ENCODE measurements at regions not wholly inside any gene's neighbourhood (a gene's known extent, or its start where the extent isn't known, plus 50 kb on each side); places are given as distances from the start of the nearest gene placed in this dataset.

DNA sequence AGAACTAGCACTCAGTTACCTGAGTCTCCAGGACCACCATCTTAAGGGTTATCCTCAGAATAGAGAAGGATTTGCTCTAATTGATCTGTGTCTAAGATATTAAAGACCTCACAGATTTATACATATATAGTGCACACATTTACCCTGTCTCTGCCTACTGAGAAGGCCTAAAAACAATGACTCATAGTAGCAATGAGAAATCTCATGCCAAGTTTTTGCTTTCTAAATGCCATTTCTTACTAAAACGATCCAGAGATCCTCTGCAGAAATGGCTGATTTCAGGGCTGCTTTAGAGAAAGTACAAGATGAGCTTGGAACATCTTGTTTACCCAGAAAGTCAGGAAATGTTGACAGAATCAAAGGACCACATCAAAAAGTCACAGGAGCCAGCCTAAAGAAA lies 79.1 kb upstream of the INPP4B start:
- Histone ChIP-seq H3K27ac (ENCODE audit: low read depth in 2 of 2, low read length in 1 of 2) (no peak overlapping the region), H3K4me1 (ENCODE audit: control insufficient read depth in 2 of 2, insufficient read depth in 2 of 2, low read length in 1 of 2) (no peaks in the 10 kb centered on the region), H3K4me3 (ENCODE audit: low read depth in 1 of 2, low read length in 2 of 2) (no peak overlapping the region), H3K27me3 (ENCODE audit: control insufficient read depth in 1 of 2, insufficient read depth in 2 of 2, low read length in 2 of 2) (no peaks in the 10 kb centered on the region), H3K9me3 (ENCODE audit: control insufficient read depth in 2 of 2, insufficient read depth in 1 of 2, low read depth in 1 of 2, low read length in 1 of 2) (no peaks in the 10 kb centered on the region), H3K36me3 (ENCODE audit: control insufficient read depth in 2 of 2, insufficient read depth in 2 of 2, low read length in 1 of 2) (no peaks in the 10 kb centered on the region)
- 19 to 42% methylated on average over 1 of the region's 1 CpG for WGBS, 2 donors

DNA sequence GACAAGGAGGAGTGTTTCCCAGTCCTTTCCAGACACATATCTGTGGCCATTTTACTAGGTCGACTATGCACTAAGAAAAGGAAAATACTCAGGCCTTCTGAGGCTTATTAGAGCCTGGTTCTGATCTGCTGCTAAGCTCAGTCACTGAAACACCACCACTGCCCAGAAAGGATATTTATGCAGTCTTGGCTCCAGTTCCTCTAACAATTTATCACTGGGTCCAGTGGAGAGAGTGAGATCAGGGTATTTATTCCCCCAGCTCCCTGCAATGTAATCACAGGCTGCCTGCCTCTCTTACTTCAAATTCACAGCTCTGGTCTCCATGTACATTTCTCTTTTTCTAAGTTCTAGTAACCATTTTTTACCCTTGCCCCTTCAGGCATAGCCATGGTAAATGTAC lies 81.6 kb upstream of the INPP4B start:
- WGBS, 2 donors = 45 to 59% methylated on average over 1 of the region's 1 CpG
- Histone ChIP-seq H3K4me1 (ENCODE audit: control insufficient read depth in 2 of 2, insufficient read depth in 2 of 2, low read length in 1 of 2) (no peaks in the 10 kb centered on the region), H3K4me3 (ENCODE audit: low read depth in 1 of 2, low read length in 2 of 2) (no peak overlapping the region), H3K36me3 (ENCODE audit: control insufficient read depth in 2 of 2, insufficient read depth in 2 of 2, low read length in 1 of 2) (no peaks in the 10 kb centered on the region), H3K27me3 (ENCODE audit: control insufficient read depth in 1 of 2, insufficient read depth in 2 of 2, low read length in 2 of 2) (no peaks in the 10 kb centered on the region), H3K27ac (ENCODE audit: low read depth in 2 of 2, low read length in 1 of 2) (no peak overlapping the region), H3K9me3 (ENCODE audit: control insufficient read depth in 2 of 2, insufficient read depth in 1 of 2, low read depth in 1 of 2, low read length in 1 of 2) (no peaks in the 10 kb centered on the region)

DNA sequence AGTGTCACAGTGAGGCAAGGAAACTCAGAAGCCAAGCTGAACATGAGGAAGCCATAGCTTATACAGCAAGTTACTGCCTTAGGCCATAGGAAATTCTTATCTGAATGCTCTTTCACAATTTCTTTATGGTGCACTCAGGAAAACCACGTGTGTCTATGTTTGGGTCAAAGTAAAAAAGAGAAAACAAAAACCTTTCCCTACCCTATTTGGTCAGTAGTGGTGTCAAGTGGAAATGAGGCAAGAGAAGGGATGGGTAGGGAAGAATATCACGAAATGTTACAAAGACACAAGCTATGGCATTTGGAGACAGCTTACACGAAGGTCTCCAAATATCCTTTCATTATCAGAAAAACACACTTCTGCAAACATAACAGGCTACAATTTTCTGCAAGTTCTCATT lies 83.4 kb upstream of the INPP4B start:
- Histone ChIP-seq H3K36me3 (ENCODE audit: control insufficient read depth in 2 of 2, insufficient read depth in 2 of 2, low read length in 1 of 2) (no peaks in the 10 kb centered on the region), H3K27me3 (ENCODE audit: control insufficient read depth in 1 of 2, insufficient read depth in 2 of 2, low read length in 2 of 2) (no peaks in the 10 kb centered on the region), H3K4me3 (ENCODE audit: low read depth in 1 of 2, low read length in 2 of 2) (no peak overlapping the region), H3K27ac (ENCODE audit: low read depth in 2 of 2, low read length in 1 of 2) (no peak overlapping the region), H3K9me3 (ENCODE audit: control insufficient read depth in 2 of 2, insufficient read depth in 1 of 2, low read depth in 1 of 2, low read length in 1 of 2) (no peaks in the 10 kb centered on the region), H3K4me1 (ENCODE audit: control insufficient read depth in 2 of 2, insufficient read depth in 2 of 2, low read length in 1 of 2) (no peaks in the 10 kb centered on the region)
- WGBS, 2 donors = 57 to 58% methylated on average over 3 of the region's 3 CpGs

DNA sequence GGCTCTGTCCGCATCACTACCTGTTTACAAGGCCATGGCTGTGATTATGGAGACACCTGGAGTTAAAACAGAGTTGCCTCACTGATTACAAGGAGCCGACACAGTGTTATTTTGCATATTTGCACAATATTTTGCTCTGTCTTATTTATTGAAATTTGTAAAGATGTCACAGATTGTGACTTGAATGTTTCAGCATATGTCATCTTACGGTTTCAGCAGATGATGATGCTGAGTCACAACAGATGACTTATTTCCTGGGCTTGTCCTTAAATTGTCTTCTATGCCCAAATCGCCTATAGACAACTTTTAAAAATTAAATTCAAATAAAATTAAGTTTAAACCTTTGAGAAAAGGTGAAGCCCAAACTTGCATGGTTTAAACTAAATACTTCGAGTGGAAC lies 87.1 kb upstream of the INPP4B start:
- H3K27ac ChIP-seq (ENCODE audit: low read depth in 2 of 2, low read length in 1 of 2) = no peak overlapping the region

DNA sequence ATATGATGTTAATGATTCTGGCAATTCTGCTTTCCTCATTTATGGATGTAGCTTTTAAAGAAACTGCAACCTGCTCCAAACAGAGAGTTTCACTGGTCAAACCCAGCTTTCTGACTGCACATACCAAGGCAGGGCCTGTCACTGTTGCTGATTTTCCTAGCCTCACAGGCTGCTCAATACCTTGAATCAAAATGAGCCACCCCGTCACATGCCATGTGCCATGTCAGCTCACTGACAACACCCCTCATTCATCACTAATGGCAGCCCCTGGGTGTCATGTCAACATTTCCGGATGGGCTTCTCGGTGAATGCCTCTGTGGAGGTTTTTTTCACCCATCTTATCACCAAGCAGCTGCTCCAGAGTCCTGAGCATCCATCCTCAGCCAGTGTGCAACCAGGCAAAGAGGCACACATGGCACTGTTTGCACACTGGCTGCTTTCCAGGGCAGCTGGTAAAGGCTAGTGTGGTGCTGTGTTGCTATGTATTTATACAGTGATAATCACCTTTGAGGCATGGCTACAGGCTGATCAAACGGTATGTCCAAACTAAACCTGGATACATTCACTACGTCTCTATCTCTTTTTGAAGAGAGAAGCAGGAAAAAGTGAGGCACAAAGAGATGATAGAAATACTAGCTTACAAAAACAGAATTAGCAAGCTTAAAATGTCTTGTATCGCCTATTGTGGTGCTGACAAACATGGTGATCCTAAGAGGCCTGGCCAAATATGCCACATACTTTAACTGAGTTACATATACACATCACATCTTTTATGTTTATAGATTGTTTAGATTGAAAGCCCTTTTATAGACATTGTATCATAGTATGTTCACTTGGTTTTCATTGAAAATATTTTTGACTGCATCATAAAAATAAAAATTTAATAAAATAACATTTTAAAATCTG lies 94.6 kb upstream of the INPP4B start:
- no peaks in the 10 kb centered on the region for H3K27me3 ChIP-seq (ENCODE audit: control insufficient read depth in 1 of 2, insufficient read depth in 2 of 2, low read length in 2 of 2)
- H3K9me3 ChIP-seq (ENCODE audit: control insufficient read depth in 2 of 2, insufficient read depth in 1 of 2, low read depth in 1 of 2, low read length in 1 of 2) = no peaks in the 10 kb centered on the region
- H3K36me3 ChIP-seq (ENCODE audit: control insufficient read depth in 2 of 2, insufficient read depth in 2 of 2, low read length in 1 of 2) = no peaks in the 10 kb centered on the region
- WGBS, 2 donors = 56 to 59% methylated on average over 6 of the region's 6 CpGs
- no peaks in the 10 kb centered on the region for H3K4me1 ChIP-seq (ENCODE audit: control insufficient read depth in 2 of 2, insufficient read depth in 2 of 2, low read length in 1 of 2)
- H3K27ac ChIP-seq (ENCODE audit: low read depth in 2 of 2, low read length in 1 of 2) = no peak overlapping the region
- no peak overlapping the region for H3K4me3 ChIP-seq (ENCODE audit: low read depth in 1 of 2, low read length in 2 of 2)

More for the DNA sequence above, 87.1 kb upstream of the INPP4B start:
- Histone ChIP-seq H3K4me3 (ENCODE audit: low read depth in 1 of 2, low read length in 2 of 2) (no peak overlapping the region), H3K9me3 (ENCODE audit: control insufficient read depth in 2 of 2, insufficient read depth in 1 of 2, low read depth in 1 of 2, low read length in 1 of 2) (no peaks in the 10 kb centered on the region), H3K27me3 (ENCODE audit: control insufficient read depth in 1 of 2, insufficient read depth in 2 of 2, low read length in 2 of 2) (no peaks in the 10 kb centered on the region), H3K36me3 (ENCODE audit: control insufficient read depth in 2 of 2, insufficient read depth in 2 of 2, low read length in 1 of 2) (no peaks in the 10 kb centered on the region), H3K4me1 (ENCODE audit: control insufficient read depth in 2 of 2, insufficient read depth in 2 of 2, low read length in 1 of 2) (no peaks in the 10 kb centered on the region)
- WGBS, 2 donors = 79 to 82% methylated on average over 5 of the region's 5 CpGs

DNA sequence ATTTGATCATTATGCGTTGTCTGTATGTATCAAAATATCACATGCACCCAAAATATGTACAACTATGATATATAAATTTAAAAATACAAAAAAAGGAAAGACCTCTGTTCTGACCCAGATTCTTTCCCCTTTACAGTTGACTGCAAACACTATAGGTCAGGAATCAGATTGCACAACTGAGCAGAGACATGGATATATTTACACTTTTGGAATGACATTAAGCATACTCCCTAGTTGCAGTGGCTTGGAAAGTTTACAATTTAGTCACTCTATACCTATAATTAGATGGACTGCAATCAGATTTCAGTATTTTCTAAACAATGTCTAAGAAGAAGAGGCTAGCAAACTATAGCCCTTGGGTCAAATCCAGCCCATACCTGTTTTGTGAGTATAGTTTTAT lies 98.5 kb upstream of the INPP4B start:
- no peak overlapping the region for H3K27ac ChIP-seq (ENCODE audit: low read depth in 2 of 2, low read length in 1 of 2)
- 77 to 87% methylated on average over 1 of the region's 1 CpG for WGBS, 2 donors
- H3K4me1 ChIP-seq (ENCODE audit: control insufficient read depth in 2 of 2, insufficient read depth in 2 of 2, low read length in 1 of 2) = no peaks in the 10 kb centered on the region

DNA sequence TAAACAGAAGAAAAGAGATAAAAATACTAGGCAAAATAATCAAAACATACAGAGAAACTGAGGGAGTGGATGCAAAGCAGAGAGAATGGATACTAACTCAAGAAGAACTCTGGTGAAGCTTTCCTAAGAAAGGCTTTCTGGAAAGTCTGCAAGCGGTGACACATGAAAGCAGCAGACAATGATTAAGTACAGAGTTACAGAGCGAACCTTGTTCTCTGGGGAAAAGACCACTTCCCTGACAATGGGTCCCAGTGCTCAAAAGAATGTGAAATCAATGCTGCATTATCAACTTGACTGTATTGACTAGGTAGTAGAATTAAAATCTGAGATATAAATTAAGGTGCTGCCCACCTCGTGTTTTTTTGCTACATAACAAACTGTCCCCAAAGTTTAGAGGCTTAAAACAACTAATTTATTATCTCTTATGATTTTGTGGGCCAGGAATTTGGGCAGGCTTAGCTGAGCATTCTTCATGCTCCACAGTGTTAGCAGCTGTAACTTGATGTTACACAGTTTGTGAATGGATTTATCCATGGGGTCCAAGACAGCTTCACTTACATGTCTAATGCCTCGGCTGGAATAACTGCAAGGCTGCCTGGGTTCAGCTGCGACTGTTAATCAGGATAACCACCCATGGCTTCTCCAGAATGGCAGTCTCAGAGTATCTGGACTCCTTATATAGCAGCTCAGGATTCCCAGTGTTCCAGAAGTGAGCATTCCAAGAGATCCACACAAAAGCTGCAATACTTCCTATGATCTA lies 106.9 kb upstream of the INPP4B start:
- no peaks in the 10 kb centered on the region for H3K9me3 ChIP-seq (ENCODE audit: control insufficient read depth in 2 of 2, insufficient read depth in 1 of 2, low read depth in 1 of 2, low read length in 1 of 2)
- 52 to 57% methylated on average over 5 of the region's 5 CpGs for WGBS, 2 donors

More for the DNA sequence above, 98.5 kb upstream of the INPP4B start:
- Histone ChIP-seq H3K36me3 (ENCODE audit: control insufficient read depth in 2 of 2, insufficient read depth in 2 of 2, low read length in 1 of 2) (no peaks in the 10 kb centered on the region), H3K9me3 (ENCODE audit: control insufficient read depth in 2 of 2, insufficient read depth in 1 of 2, low read depth in 1 of 2, low read length in 1 of 2) (peaks cover 0 to 5% of the 10 kb centered on the region in 2 donors), H3K27me3 (ENCODE audit: control insufficient read depth in 1 of 2, insufficient read depth in 2 of 2, low read length in 2 of 2) (no peaks in the 10 kb centered on the region), H3K4me3 (ENCODE audit: low read depth in 1 of 2, low read length in 2 of 2) (no peak overlapping the region)

DNA sequence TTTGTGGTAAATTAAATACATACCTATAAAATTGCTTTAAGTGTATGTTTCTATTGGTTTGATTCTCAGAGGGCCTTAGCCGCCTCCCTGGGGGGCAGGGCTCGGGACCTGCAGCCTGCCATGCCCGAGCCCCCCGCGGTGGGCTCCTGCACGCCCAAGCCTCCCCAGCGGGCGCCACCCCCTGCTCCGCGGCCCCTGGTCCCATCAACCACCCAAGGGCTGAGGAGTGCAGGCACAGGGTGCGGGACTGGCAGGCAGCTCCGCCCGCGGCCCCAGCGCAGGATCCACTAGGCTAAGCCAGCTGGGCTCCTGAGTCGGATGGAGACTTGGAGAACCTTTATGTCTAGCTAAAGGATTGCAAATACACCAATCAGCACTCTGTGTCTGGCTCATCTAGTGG lies 108.3 kb upstream of the INPP4B start:
- H3K4me1 ChIP-seq (ENCODE audit: control insufficient read depth in 2 of 2, insufficient read depth in 2 of 2, low read length in 1 of 2) = no peaks in the 10 kb centered on the region
- 94 to 96% methylated on average over 16 of the region's 16 CpGs for whole genome bisulfite sequencing, 2 donors

More for the DNA sequence above, 106.9 kb upstream of the INPP4B start:
- H3K4me3 ChIP-seq (ENCODE audit: low read depth in 1 of 2, low read length in 2 of 2) = no peak overlapping the region
- H3K36me3 ChIP-seq (ENCODE audit: control insufficient read depth in 2 of 2, insufficient read depth in 2 of 2, low read length in 1 of 2) = no peaks in the 10 kb centered on the region
- no peaks in the 10 kb centered on the region for H3K27me3 ChIP-seq (ENCODE audit: control insufficient read depth in 1 of 2, insufficient read depth in 2 of 2, low read length in 2 of 2)
- no peaks in the 10 kb centered on the region for H3K4me1 ChIP-seq (ENCODE audit: control insufficient read depth in 2 of 2, insufficient read depth in 2 of 2, low read length in 1 of 2)
- no peak overlapping the region for H3K27ac ChIP-seq (ENCODE audit: low read depth in 2 of 2, low read length in 1 of 2)

DNA sequence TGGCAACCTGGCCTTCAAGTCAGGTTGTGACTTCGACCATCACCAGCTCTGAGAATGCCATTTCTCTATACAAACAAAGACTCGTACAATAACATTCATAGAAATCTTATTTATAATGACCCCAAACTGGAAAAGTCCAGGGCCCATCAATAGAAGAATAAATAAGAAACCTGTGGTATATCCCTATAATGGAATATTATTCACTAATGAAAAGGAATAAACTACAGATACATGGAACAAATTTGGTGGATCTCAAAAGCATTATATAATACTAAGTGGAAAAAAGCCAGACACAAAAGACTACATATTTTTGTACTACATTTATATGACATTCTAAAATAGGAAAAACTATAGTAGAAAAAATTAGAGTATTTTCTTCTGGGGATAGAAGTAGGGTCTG lies 109.4 kb upstream of the INPP4B start:
- no peak overlapping the region for H3K27ac ChIP-seq (ENCODE audit: low read depth in 2 of 2, low read length in 1 of 2)
- H3K27me3 ChIP-seq (ENCODE audit: control insufficient read depth in 1 of 2, insufficient read depth in 2 of 2, low read length in 2 of 2) = no peaks in the 10 kb centered on the region
- H3K36me3 ChIP-seq (ENCODE audit: control insufficient read depth in 2 of 2, insufficient read depth in 2 of 2, low read length in 1 of 2) = no peaks in the 10 kb centered on the region
- WGBS, 2 donors = 87 to 90% methylated on average over 2 of the region's 2 CpGs
- no peaks in the 10 kb centered on the region for H3K4me1 ChIP-seq (ENCODE audit: control insufficient read depth in 2 of 2, insufficient read depth in 2 of 2, low read length in 1 of 2)
- no peaks in the 10 kb centered on the region for H3K9me3 ChIP-seq (ENCODE audit: control insufficient read depth in 2 of 2, insufficient read depth in 1 of 2, low read depth in 1 of 2, low read length in 1 of 2)
- no peak overlapping the region for H3K4me3 ChIP-seq (ENCODE audit: low read depth in 1 of 2, low read length in 2 of 2)

More for the DNA sequence above, 108.3 kb upstream of the INPP4B start:
- Histone ChIP-seq H3K9me3 (ENCODE audit: control insufficient read depth in 2 of 2, insufficient read depth in 1 of 2, low read depth in 1 of 2, low read length in 1 of 2) (no peaks in the 10 kb centered on the region), H3K27me3 (ENCODE audit: control insufficient read depth in 1 of 2, insufficient read depth in 2 of 2, low read length in 2 of 2) (no peaks in the 10 kb centered on the region), H3K4me3 (ENCODE audit: low read depth in 1 of 2, low read length in 2 of 2) (no peak overlapping the region), H3K36me3 (ENCODE audit: control insufficient read depth in 2 of 2, insufficient read depth in 2 of 2, low read length in 1 of 2) (no peaks in the 10 kb centered on the region), H3K27ac (ENCODE audit: low read depth in 2 of 2, low read length in 1 of 2) (no peak overlapping the region)
